Transverse colon (tissue), 3 donors: ENCODE measurements at regions not wholly inside any gene's neighbourhood (a gene's known extent, or its start where the extent isn't known, plus 50 kb on each side); places are given as distances from the start of the nearest gene placed in this dataset.

Source experiments
- EP300 ChIP-seq: sonication (generic); formaldehyde crosslinking; IDR thresholded peaks from one replicate; pipeline ENCODE4 v1.6.1; 2017; ENCODE audit warnings: antibody characterized with exemption, low read depth
- TF ChIP-seq, protein P1 (sequence below), 5 experiments: fragments of 200-600 bp in 3 of 5; fragments of 450-650 bp in 2 of 5; sonication (generic) in 3 of 5; IDR thresholded peaks; 1 replicate in 2 of 5; 2 replicates in 3 of 5; pipeline ENCODE4 v1.5.1; 2016 to 2017; ENCODE audit warnings: antibody characterized with exemption in 5 of 5, inconsistent platforms in 3 of 5, mild to moderate bottlenecking in 2 of 5, moderate library complexity in 1 of 5

GRCh38 chr7:16065939-16066338 lies 355.4 kb downstream of the CRPPA start:
- no peak for TF ChIP-seq EP300
- TF ChIP-seq, protein P1, sequence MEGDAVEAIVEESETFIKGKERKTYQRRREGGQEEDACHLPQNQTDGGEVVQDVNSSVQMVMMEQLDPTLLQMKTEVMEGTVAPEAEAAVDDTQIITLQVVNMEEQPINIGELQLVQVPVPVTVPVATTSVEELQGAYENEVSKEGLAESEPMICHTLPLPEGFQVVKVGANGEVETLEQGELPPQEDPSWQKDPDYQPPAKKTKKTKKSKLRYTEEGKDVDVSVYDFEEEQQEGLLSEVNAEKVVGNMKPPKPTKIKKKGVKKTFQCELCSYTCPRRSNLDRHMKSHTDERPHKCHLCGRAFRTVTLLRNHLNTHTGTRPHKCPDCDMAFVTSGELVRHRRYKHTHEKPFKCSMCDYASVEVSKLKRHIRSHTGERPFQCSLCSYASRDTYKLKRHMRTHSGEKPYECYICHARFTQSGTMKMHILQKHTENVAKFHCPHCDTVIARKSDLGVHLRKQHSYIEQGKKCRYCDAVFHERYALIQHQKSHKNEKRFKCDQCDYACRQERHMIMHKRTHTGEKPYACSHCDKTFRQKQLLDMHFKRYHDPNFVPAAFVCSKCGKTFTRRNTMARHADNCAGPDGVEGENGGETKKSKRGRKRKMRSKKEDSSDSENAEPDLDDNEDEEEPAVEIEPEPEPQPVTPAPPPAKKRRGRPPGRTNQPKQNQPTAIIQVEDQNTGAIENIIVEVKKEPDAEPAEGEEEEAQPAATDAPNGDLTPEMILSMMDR (IDR thresholded peaks at IDR 0.05): no peak
